ENCODE measurements at regions not wholly inside any gene's neighbourhood (a gene's known extent, or its start where the extent isn't known, plus 50 kb on each side); places are given as distances from the start of the nearest gene placed in this dataset.

GRCh38 chr2:128559533-128560515, 241.2 kb upstream of the HS6ST1 start:
- DNase-seq = no peak

- no peak for DNase-seq
These were observed 242.1 kb upstream of the HS6ST1 start for GRCh38 chr2:128560718-128561117.

GRCh38 chr2:128562471-128563347, 244.0 kb upstream of the HS6ST1 start:
- no peak for DNase-seq

DNA sequence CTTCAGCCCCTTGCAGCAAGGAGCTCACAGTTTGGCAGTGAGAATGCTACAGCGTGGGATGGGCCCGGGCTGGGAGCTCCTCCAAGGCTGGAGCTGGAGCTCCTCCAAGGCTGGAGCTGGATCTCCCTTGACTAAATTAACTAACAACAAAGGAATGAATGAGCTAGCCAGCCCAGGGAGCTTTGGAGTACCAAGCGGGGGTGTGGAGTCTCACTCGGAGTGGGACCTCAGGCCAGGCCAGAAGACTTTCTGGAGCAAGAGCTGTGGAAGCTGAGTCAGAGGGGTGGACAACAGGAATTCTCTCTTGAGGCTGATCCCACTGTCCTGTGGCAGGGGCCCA, 244.7 kb upstream of the HS6ST1 start:
- DNase-seq = no peak

DNA sequence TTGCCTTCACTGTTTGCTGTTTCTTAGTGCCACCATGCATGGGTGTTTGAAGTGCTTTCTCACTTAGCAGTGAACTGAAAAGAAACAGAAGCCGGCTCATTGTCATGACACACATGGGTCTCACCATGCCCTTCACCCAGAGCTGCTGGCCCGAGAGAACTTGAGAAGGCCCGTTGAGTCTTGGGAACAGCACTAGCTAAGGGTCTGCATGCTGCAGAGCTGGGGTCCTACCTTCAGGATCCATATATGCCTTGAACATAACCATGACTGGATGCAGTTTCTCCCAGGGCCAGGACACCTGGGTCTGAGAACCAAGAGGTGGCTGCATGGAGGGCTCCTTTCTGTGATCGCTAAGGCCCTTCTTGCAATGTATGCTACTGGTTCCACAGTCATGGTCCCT, 245.5 kb upstream of the HS6ST1 start:
- no peak for DNase-seq

- DNase-seq = no peak
These were observed 245.9 kb upstream of the HS6ST1 start for GRCh38 chr2:128564551-128564950.

DNA sequence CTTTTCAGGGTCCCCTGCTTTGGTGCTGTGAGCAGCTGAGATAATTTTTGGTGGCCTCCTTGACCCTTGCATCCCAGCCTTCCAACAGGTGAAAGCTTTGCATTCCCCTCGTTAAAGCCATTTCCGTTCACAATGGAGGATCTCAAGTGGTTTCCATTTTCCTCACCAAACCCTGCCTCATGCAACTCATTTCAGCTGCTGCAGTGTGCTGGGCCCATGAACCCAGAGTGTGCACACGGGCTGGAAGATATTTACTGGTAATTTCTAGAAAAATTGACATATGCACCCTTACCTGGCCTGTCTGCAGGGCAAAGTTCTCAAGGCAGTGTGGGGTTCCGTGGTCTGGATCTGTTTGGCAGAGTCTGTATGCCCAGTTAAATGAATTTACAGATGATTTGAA, 246.8 kb upstream of the HS6ST1 start:
- no peak for DNase-seq

GRCh38 chr2:128566671-128567070, 248.0 kb upstream of the HS6ST1 start:
- DNase-seq = no peak

DNA sequence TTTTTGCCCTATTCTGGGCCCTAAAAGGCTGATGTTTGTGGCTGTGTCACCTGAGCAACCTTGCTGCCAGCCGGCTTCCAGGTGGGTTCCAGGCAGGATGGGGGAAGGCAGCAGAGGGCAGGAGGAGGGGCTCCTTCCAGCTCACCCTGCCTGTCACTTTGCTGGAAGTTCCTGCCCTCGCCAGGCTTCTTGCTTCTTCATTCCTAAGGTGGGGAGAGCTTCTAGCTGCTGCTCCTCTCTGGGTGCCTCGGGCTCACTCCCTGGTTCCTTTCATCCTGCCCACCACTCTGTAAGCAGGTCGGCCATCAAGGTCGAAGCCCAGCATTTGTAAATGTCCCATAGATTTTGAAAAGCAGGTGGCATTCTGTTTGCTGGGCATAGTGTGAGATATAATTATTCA, 249.4 kb upstream of the HS6ST1 start:
- no peak for DNase-seq

DNA sequence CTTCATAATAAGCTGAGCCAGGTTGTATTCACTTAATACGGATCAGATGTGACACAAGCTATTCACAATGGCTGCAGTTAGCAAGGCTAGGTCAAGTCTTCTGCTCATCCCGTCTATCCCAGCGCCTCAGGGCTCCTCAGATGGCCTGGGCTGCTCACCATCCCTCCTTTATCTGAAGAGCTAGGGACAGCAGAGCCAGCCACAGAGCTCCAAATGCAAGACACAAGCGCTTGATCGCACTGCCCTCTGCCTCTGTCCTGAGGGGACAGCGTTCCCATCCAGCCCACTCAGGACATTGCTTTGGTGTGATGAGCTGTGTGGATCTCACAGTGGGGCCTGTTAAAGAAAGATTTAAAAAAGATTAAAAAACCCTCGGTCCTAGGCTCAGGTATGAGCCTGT, 254.4 kb upstream of the HS6ST1 start:
- DNase-seq = no peak

- no peak for DNase-seq
These were observed 254.9 kb upstream of the HS6ST1 start for GRCh38 chr2:128573531-128573930.

DNA sequence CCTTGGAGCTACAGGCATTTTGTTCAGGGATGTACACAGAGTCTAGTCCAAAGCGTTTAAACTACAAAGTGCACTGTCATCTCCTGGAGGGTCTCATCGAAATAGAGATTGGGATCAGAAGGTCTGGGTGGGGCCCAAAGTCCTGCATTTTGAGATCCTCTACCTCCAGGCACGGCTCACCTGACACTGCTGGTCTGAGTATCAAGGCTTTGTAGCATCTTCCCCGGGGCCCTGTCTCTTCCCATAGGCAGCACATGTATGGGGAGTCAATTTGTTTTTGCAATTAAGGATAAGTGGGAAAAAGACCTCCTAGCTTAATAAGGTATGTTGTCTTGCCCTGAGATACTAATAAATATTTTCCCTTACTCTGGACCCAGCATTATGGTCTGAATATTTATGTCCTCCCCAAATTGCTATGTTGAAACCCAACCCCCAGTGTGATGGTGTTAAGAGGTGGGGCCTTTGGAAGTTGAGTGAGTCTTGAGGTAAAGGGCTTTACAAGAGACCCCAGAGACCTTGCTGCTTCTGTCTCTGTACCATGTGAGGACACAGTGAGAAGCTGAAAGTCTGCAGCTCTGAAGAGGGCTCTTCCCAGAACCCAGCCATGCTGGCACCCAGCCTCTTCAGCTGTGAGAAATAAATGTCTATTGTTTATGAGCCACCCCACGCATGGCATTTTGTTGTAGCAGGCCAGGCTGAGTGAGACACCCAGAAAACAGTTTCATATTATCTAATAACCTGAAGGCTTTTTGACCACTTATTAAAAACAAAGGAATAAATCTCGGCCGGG, 258.7 kb upstream of the HS6ST1 start:
- no peak for DNase-seq

DNA sequence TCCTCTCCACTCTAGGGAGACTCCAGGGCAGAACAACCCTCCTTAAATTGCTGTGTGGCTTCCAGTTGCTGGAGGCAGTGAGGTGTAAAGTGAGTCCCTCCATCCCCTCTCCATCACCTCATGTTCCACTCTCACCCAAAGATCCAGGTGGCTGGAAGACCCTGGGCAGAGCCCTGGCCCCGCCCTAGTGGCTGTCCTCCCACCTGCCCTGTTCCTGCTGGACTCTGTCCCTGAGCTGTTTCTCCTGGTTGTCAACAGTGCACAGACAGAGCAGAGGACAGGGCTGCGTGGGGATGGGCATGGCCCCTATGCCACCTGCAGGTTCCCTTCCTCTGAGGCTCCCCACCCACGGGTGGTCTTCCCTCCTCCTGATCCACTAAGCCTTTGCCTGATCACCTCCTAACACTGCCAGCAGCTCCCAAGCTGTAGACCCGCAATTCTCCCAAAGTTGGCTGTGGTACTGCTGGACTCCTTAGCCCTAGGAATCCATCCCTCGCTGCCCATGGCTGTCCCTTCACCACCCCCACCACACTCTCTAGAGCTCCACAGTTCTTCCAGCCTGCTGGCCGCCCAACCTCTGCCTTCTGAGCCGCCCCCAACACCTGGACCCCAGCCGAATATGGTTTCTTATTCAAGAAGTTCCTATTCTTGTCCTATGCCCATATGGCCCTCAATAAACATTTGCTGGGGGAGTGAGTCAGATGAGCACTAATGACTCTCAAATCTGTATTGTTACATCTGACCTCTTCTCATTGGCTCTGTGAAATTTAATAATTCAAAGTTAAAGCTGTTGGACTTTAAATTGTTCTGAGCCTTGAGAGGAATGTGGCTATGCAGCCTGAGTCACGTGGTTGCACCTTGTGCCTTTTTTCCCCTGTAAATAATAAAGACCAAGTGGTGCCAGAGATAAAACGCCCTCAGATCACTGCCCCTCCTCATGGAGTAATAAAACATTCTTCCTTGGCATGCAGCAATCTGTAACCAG, 260.0 kb upstream of the HS6ST1 start:
- DNase-seq = no peak

- DNase-seq = no peak
These were observed 261.2 kb upstream of the HS6ST1 start for GRCh38 chr2:128579825-128580224.

DNA sequence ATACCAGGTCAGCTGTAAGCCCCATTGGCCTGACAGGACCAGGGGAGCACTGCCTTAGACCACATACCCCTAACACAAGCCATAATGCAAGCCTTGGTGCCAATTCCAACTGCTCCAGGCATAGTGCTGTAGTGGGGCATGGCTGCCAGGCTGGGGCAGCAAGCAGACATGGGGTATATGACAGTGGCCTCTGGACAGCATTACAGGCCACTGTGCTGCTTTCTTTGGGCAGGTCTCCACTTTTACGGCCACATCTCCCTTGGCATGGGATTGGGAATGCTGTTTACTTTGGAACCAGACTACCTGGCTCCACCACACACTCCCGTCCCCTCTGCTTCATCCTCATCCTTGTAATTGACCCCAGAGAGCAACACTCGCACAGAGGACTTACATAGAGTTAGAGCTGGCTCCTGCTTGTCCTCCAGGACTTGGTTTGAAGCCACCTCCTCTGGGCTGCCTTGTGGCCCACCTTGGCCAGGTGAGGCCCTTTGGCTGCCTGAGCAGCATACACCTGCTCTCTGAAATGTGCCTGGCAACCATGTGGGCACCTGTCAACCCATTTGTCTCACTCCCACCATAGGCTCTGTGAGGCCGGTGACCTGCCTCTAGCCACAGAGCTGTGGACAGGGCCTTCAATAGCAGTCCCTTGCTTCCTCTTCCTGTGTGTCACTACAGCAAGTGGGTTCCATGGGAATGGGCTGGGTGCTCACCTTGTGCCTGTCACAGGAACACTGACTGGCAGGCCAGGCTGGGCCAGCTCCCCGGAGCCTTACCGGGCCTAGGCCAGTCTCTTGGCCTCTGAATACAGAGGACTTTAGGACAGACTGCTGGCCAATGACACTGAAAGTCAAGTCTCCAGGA, 262.6 kb upstream of the HS6ST1 start:
- DNase-seq = no peak

GRCh38 chr2:128581849-128582244, 263.2 kb upstream of the HS6ST1 start:
- DNase-seq = no peak

- no peak for DNase-seq
These were observed 265.7 kb upstream of the HS6ST1 start for GRCh38 chr2:128584296-128584890.

GRCh38 chr2:128585706-128586105, 267.0 kb upstream of the HS6ST1 start:
- no peak for DNase-seq

DNA sequence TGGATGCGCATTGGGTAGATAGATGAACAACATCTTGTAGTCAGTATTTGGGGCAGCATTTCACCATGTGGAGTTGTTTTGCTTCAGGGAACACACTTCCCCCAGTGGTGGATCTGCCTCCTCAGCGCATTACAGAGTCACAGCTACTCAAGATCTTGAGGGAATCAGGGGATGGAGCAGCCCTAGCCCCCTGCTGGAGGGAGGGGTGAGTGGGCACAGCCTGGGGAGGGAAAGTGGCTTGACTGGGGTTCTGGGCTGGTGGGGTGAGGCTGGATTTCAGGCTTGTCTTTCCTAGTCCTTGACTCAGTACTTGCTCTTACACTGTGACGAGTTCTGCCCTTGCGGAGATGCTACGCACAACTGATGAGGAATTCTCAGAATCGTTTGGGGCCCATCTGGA, 271.0 kb upstream of the HS6ST1 start:
- no peak for DNase-seq

- no peak for DNase-seq
These were observed 271.8 kb upstream of the HS6ST1 start for GRCh38 chr2:128590309-128591021.

Data from bone marrow (tissue), 2 donors.